ENCODE measurements at regions not wholly inside any gene's neighbourhood (a gene's known extent, or its start where the extent isn't known, plus 50 kb on each side); places are given as distances from the start of the nearest gene placed in this dataset.

DNA sequence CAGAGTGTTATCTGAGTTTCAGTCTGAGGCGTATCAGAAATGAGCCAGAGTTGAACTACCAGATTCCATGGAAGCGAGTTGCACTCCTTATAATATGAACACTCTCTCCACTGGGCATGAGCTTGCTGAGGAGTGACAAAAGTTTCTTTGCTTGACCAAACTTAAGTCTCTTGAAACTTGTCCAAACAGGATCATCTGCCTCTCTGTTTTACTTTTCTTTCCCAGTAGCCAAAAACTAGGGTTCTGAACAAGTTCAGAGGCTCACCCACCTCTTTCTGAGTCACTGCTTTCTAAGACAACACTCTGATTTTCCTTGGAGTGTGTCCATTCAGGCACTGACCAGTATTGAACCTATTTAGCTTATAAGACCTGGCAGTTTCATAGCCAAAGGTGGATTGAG, 233.2 kb upstream of the TCF4 start (continued):
- TF ChIP-seq ZBED1 (IDR thresholded peaks at IDR 0.05) (no peak), SNIP1 (IDR thresholded peaks at IDR 0.05; ENCODE audit: low read depth) (no peak)
- TF ChIP-seq, protein P1, sequence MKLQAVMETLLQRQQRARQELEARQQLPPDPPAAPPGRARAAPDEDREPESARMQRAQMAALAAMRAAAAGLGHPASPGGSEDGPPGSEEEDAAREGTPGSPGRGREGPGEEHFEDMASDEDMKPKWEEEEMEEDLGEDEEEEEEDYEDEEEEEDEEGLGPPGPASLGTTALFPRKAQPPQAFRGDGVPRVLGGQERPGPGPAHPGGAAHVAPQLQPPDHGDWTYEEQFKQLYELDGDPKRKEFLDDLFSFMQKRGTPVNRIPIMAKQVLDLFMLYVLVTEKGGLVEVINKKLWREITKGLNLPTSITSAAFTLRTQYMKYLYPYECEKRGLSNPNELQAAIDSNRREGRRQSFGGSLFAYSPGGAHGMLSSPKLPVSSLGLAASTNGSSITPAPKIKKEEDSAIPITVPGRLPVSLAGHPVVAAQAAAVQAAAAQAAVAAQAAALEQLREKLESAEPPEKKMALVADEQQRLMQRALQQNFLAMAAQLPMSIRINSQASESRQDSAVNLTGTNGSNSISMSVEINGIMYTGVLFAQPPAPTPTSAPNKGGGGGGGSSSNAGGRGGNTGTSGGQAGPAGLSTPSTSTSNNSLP (IDR thresholded peaks at IDR 0.05; ENCODE audit: borderline replicate concordance, low read depth, low read length), result no peak

DNA sequence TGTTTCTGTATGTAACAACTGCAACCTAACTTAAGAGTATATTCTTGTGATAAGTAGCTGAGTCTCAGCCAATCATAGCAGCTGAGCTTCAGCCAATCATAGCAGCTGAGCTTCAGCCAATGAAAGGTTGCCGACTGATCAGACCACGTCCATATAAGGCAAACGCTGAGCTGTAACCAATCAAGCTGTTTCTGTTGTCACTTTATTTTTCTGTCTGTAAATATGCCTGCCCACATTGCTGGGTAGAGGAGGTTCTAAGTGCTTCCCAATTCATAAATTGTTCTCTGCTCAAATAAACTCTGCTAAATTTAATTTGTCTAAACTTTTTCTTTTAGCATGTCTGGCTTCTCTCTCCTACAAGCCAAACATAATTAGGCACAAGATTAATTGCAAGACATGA, 231.5 kb upstream of the TCF4 start:
- no TSS peak for BruUV-seq (replicated peaks)
- Histone ChIP-seq H3K9me3 (replicated peaks; ENCODE audit: control insufficient read depth, insufficient read depth, low read depth, low read length) (no peaks in the 10 kb centered on the region), H3K36me3 (ENCODE audit: control insufficient read depth, insufficient read depth, low read length) (no peaks in the 10 kb centered on the region), H3K4me1 (replicated peaks in 1 of 2; ENCODE audit: control insufficient read depth in 2 of 2, insufficient read depth in 2 of 2, low read length in 2 of 2) (no peaks in the 10 kb centered on the region), H4K20me1 (replicated peaks; ENCODE audit: control insufficient read depth, insufficient read depth, low read length) (no peaks in the 10 kb centered on the region), H3K4me3 (no peak overlapping the region), H3K9me1 (ENCODE audit: control insufficient read depth, insufficient read depth, low read length) (no peaks in the 10 kb centered on the region), H3K79me2 (ENCODE audit: control insufficient read depth, insufficient read depth, low read length) (no peaks in the 10 kb centered on the region), H3K27ac (ENCODE audit: extremely low read depth, low read depth, low read length) (no peak overlapping the region), H3K27me3 (ENCODE audit: control insufficient read depth in 2 of 2, insufficient read depth in 2 of 2, low read length in 2 of 2) (no peaks in the 10 kb centered on the region), H3K4me2 (ENCODE audit: insufficient read depth, low read length) (no peak overlapping the region), H2AFZ (ENCODE audit: low read depth, low read length) (no peak overlapping the region), H3K9ac (ENCODE audit: insufficient read depth in 1 of 2, low read depth in 2 of 2, low read length in 2 of 2) (no peak overlapping the region)
- DNase-seq (ENCODE audit: extremely low read depth in 1 of 4, low spot score in 3 of 4) (no peak), ATAC-seq (peak; percentile 49; the same call in 1 of the 3 replicates), FAIRE-seq (no peak)
- peak in 1 of 2 experiments; percentile 92; a peak in 2 of 4 replicates for TF ChIP-seq SRF (CRISPR knock-in tag; IDR thresholded peaks at IDR 0.05)
- TF ChIP-seq ZNF589 (CRISPR knock-in tag; IDR thresholded peaks at IDR 0.05; ENCODE audit: low read depth), result no peak
- ChIA-PET CTCF (ENCODE audit: low intra/inter-chr PET ratio) (no interaction called here), POLR2A (no interaction called here)
- in situ Hi-C loops (cut with MboI) (no loop called here), intact Hi-C loops (cut with micrococcal nuclease) (no loop called here)
- WGBS (ENCODE audit: insufficient coverage, low coverage, missing lambda C conversion rate), result 28% methylated on average over 3 of the region's 3 CpGs
